ENCODE measurements at regions not wholly inside any gene's neighbourhood (a gene's known extent, or its start where the extent isn't known, plus 50 kb on each side); places are given as distances from the start of the nearest gene placed in this dataset.

DNA sequence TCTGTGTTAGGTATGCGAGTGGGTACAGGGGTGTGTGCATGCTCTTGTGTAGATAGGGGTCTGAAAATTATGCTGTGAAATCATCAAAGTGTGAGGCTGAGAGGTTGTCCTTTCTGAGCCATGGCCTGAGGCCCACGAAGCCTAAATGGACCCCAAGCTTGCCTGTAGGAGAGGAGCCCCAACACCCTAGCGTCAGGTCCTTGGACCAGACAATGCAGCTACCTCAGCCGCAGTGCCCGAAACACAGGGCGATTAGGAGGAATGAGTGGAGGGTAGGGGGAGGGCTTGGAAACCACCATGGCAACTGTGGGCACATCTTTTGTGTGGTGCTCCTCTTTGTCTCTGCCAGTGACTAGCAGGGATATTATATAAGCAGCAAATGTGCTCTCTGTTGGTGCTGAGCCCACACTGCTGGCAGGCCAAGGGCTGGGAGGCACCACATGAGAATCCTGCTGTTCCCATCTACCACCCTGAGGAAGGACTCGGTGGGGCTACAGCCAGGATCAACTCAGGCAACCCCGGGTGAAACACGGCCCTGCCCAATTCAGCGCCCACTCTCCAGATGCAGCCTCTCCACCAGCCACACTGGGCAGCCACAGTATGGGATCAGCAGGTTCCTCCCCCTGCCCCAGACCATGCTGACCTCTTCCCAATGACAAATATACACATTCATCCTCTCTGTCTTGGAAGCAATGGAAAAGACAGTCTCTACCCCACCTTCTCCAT, 84.6 kb upstream of the FSTL4 start:
- TF ChIP-seq, protein P1, sequence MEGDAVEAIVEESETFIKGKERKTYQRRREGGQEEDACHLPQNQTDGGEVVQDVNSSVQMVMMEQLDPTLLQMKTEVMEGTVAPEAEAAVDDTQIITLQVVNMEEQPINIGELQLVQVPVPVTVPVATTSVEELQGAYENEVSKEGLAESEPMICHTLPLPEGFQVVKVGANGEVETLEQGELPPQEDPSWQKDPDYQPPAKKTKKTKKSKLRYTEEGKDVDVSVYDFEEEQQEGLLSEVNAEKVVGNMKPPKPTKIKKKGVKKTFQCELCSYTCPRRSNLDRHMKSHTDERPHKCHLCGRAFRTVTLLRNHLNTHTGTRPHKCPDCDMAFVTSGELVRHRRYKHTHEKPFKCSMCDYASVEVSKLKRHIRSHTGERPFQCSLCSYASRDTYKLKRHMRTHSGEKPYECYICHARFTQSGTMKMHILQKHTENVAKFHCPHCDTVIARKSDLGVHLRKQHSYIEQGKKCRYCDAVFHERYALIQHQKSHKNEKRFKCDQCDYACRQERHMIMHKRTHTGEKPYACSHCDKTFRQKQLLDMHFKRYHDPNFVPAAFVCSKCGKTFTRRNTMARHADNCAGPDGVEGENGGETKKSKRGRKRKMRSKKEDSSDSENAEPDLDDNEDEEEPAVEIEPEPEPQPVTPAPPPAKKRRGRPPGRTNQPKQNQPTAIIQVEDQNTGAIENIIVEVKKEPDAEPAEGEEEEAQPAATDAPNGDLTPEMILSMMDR (IDR thresholded peaks at IDR 0.05) = no peak
- TF ChIP-seq POLR2A (IDR thresholded peaks at IDR 0.05; ENCODE audit: low read depth) = no peak
- no peak for TF ChIP-seq POLR2AphosphoS5 (IDR thresholded peaks at IDR 0.05)
